Thymus (tissue), 11 donors: ENCODE measurements at regions not wholly inside any gene's neighbourhood (a gene's known extent, or its start where the extent isn't known, plus 50 kb on each side); places are given as distances from the start of the nearest gene placed in this dataset.

ENCODE experiments used
- DNase-seq, 9 donors: peaks; one replicate each; pipeline ENCODE4 v3.0.0-alpha.2; 2013; ENCODE audit warnings: low spot score in 9 of 9, low read depth in 6 of 9, missing footprints in 1 of 9
- H3K27ac ChIP-seq, 2 donors: one replicate each; pipeline ENCODE4 v1.5.1; 2013; ENCODE audit warnings: control low read depth in 1 of 2, low read depth in 1 of 2, low read length in 1 of 2, mild to moderate bottlenecking in 1 of 2, moderate library complexity in 1 of 2
- H3K27me3 ChIP-seq, 2 donors: one replicate each; pipeline ENCODE4 v1.5.1; 2013; ENCODE audit warnings: low read length in 1 of 2; ENCODE audit not compliant: control insufficient read depth in 2 of 2, insufficient read depth in 1 of 2
- H3K36me3 ChIP-seq, 2 donors: one replicate each; pipeline ENCODE4 v1.5.1; 2013; ENCODE audit warnings: low read length in 1 of 2, mild to moderate bottlenecking in 1 of 2, moderate library complexity in 1 of 2; ENCODE audit not compliant: control insufficient read depth in 2 of 2, insufficient read depth in 2 of 2
- H3K4me1 ChIP-seq, 2 donors: one replicate each; pipeline ENCODE4 v1.5.1; 2013; ENCODE audit warnings: low read length in 2 of 2; ENCODE audit not compliant: control insufficient read depth in 2 of 2, insufficient read depth in 2 of 2
- H3K4me3 ChIP-seq, 2 donors: one replicate each; pipeline ENCODE4 v1.5.1; 2013; ENCODE audit warnings: low read length in 2 of 2, control low read depth in 1 of 2, mild to moderate bottlenecking in 1 of 2
- H3K9me3 ChIP-seq, 2 donors: one replicate each; pipeline ENCODE4 v1.5.1; 2013; ENCODE audit warnings: low read length in 1 of 2, mild to moderate bottlenecking in 1 of 2; ENCODE audit not compliant: control insufficient read depth in 2 of 2, insufficient read depth in 1 of 2
- WGBS: extraction: QIAGEN DNeasy Blood & Tissue Kit; methylation state at CpG from one replicate; pipeline ENCODE4 v1.1.7; 2013; 5-methylcytosine and 5-hydroxymethylcytosine counted together
- donor health status: healthy.

DNA sequence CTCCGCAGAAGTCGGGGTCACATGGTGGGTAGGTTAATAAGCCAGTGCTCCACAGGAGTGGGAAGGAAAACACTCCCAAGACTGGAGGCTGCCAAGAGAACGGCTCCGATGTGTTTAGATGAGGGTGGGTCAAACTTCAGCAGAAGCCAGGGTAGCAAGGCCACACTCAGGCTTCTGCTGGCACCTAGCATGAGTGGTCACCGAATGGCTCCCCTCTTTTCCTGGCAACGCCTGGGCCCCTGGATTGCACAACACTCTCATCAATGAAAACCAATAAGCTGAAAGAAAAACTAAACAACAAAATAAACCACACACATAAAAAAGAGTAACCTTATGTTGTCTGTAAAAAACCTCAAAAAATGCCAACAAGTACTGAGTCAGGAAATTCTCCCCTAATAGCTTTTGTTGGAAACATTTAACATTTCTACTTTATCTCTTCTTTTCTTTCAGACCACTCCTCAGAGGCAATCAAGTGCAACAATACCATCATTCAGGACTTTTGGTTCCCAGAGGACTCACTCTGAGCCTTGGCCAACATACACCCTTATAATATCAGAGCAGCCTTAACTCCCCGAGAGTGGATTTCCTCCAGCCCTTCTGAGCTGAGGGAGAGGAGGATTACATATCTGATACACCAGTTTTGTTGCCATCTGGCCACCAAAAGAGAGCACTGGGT, 279.9 kb downstream of the ENC1 start:
- no peaks in the 10 kb centered on the region for H3K9me3 ChIP-seq
- H3K4me3 ChIP-seq: no peak overlapping the region
- 80% methylated on average over 7 of the region's 7 CpGs for WGBS
- no peaks in the 10 kb centered on the region for H3K36me3 ChIP-seq
- no peak for DNase-seq
- no peak overlapping the region for H3K27ac ChIP-seq
- no peaks in the 10 kb centered on the region for H3K27me3 ChIP-seq
- no peaks in the 10 kb centered on the region for H3K4me1 ChIP-seq

DNA sequence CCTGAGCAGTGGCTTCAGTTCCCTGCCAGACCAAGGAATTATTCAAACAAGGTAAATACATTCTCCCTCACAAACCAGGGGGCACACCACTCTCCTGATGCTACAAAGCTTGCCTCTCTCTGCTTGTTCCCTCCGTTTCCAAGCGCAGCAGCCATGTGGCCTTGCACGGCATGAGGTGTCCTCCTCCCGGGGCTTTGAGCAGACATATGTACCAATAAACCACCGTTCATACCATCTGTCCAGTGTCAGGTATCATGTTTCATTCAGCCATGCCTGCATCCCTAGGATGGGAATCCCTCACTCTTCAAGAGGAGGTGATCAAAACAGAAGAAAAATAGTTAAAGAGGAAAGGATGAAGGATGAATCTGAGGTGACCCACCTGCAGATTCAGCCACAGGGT, 282.7 kb downstream of the ENC1 start:
- H3K27ac ChIP-seq: no peak overlapping the region
- no peaks in the 10 kb centered on the region for H3K4me1 ChIP-seq
- H3K9me3 ChIP-seq: no peaks in the 10 kb centered on the region
- no peaks in the 10 kb centered on the region for H3K27me3 ChIP-seq
- 58% methylated on average over 5 of the region's 5 CpGs for WGBS
- no peaks in the 10 kb centered on the region for H3K36me3 ChIP-seq
- no peak for DNase-seq
- no peak overlapping the region for H3K4me3 ChIP-seq

- DNase-seq: no peak
- no peak overlapping the region for H3K27ac ChIP-seq
- no peaks in the 10 kb centered on the region for H3K36me3 ChIP-seq
- no peak overlapping the region for H3K4me3 ChIP-seq
- no peaks in the 10 kb centered on the region for H3K27me3 ChIP-seq
- WGBS: 94% methylated on average over 7 of the region's 7 CpGs
- no peaks in the 10 kb centered on the region for H3K4me1 ChIP-seq
- no peaks in the 10 kb centered on the region for H3K9me3 ChIP-seq
Observed at GRCh38 chr5:74356009-74356695, 284.4 kb downstream of the ENC1 start.

DNA sequence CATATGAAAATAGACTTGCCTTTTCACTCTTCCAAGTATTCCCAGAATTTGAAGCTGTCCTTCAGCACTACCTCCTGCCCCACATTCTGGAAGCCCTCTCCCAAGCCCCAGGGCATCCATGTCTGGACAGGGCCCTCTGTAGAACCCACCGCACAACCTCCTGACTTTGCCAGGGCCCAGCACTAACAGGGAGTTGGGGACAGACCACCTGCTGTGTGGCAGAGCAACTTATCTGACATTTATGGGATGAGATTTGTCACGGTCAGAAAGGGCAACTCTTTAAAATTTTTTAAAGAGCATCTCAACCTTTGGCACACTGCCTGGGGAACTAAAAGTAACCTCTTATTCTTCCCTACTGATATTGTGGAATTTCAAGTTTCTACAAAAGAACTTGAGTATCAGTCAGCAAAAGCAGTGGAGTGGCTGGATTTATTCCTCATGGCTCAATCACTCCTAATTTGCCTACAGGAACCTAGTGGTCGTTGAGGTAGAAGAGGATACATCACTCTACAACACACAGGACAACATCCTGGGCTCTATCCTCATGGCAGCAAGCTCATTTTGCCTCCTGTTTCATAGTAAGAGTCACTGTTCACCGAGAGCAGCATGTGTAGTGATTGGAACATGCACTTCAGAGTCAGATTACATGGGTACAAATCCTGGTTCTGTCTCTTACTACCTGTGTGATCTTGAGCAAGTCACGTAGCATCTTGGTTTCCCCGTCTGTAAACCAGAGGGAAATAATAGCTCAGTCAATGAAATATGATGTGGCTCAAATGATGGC, 285.3 kb downstream of the ENC1 start:
- no peaks in the 10 kb centered on the region for H3K9me3 ChIP-seq
- H3K4me3 ChIP-seq: no peak overlapping the region
- no peak for DNase-seq
- WGBS: 93% methylated on average over 6 of the region's 6 CpGs
- no peaks in the 10 kb centered on the region for H3K36me3 ChIP-seq
- no peak overlapping the region for H3K27ac ChIP-seq
- H3K4me1 ChIP-seq: no peaks in the 10 kb centered on the region
- H3K27me3 ChIP-seq: no peaks in the 10 kb centered on the region

GRCh38 chr5:74352256-74352655, 288.3 kb downstream of the ENC1 start:
- H3K4me3 ChIP-seq: no peak overlapping the region
- no peaks in the 10 kb centered on the region for H3K27me3 ChIP-seq
- 98% methylated on average over 4 of the region's 4 CpGs for WGBS
- no peaks in the 10 kb centered on the region for H3K36me3 ChIP-seq
- H3K9me3 ChIP-seq: no peaks in the 10 kb centered on the region
- no peak overlapping the region for H3K27ac ChIP-seq
- no peak for DNase-seq
- no peaks in the 10 kb centered on the region for H3K4me1 ChIP-seq

GRCh38 chr5:74342948-74343682, 297.4 kb downstream of the ENC1 start:
- Histone ChIP-seq H3K27me3 (no peaks in the 10 kb centered on the region), H3K9me3 (no peaks in the 10 kb centered on the region), H3K4me1 (no peaks in the 10 kb centered on the region), H3K36me3 (no peaks in the 10 kb centered on the region), H3K4me3 (no peak overlapping the region), H3K27ac (no peak overlapping the region)
- DNase-seq: no peak
- 89% methylated on average over 5 of the region's 5 CpGs for WGBS

- DNase-seq: no peak
- no peak overlapping the region for H3K4me3 ChIP-seq
- no peaks in the 10 kb centered on the region for H3K9me3 ChIP-seq
- H3K36me3 ChIP-seq: no peaks in the 10 kb centered on the region
- WGBS: 82% methylated on average over 2 of the region's 2 CpGs
- no peak overlapping the region for H3K27ac ChIP-seq
- H3K27me3 ChIP-seq: no peaks in the 10 kb centered on the region
- peaks cover 0 to 5% of the 10 kb centered on the region in 2 donors for H3K4me1 ChIP-seq
Observed at GRCh38 chr5:74342182-74342581, 298.3 kb downstream of the ENC1 start.

DNA sequence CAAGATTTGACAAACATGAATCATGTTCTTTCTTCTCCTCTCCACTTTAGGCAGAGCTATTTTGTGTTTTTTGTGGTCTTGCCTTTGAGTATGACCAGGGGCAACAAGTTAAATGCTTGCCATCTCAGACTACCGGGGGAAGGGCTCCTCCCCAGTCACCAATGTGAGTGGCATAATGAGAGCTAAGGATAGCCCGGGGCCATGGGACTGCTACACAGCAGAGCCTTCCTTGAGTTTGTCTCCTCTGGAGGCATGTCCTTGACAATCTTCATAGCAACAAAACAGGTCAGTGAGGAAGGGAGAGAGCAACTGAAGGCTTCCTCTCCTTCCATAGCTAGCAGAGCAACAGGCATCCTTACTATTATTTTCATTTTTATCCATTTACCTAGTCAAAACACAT, 299.3 kb downstream of the ENC1 start:
- Histone ChIP-seq H3K27me3 (no peaks in the 10 kb centered on the region), H3K4me3 (no peak overlapping the region), H3K36me3 (no peaks in the 10 kb centered on the region), H3K9me3 (no peaks in the 10 kb centered on the region), H3K27ac (no peak overlapping the region), H3K4me1 (peaks cover 0 to 10% of the 10 kb centered on the region in 2 donors)
- DNase-seq: no peak
- 94% methylated on average over 2 of the region's 2 CpGs for WGBS

DNA sequence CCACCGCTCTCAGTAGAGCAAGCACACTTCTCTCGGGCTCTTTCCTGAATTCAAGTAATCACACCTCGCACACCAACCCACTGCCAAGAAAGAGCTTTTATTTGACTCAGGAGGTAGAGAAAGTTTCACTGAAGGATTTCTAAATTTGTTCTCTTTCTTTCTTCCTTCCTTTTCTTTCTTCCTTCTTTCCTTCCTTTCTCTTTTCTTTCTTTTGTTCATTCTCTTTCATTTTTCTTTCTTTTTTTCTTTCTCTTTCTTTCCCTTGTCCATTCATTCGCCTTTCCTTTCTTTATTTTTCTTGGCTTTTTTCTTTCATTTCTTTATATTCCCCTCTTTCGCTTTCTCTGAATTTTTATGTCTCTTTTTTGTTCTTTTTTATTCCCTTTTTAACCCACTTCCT, 300.1 kb downstream of the ENC1 start:
- 97% methylated on average over 5 of the region's 5 CpGs for WGBS

More for the DNA sequence above, 300.1 kb downstream of the ENC1 start:
- Histone ChIP-seq H3K27me3 (no peaks in the 10 kb centered on the region), H3K36me3 (no peaks in the 10 kb centered on the region), H3K9me3 (no peaks in the 10 kb centered on the region), H3K4me3 (no peak overlapping the region), H3K4me1 (peaks cover 0 to 10% of the 10 kb centered on the region in 2 donors), H3K27ac (no peak overlapping the region)
- no peak for DNase-seq
